Kidney (tissue), 13 donors: ENCODE measurements at regions not wholly inside any gene's neighbourhood (a gene's known extent, or its start where the extent isn't known, plus 50 kb on each side); places are given as distances from the start of the nearest gene placed in this dataset.
A peak's percentile ranks its signal among the peaks of the same experiment; 100 is the strongest.

ENCODE experiments used
- DNase-seq, 5 donors: peaks; one replicate each; pipeline ENCODE4 v3.0.0-alpha.2; 2013 to 2020
- FAIRE-seq: peaks from 2 replicates; lab custom pipeline; 2012; peaks lifted over from hg19 to GRCh38; lab: Jason Lieb, UNC
- H3K27ac ChIP-seq, 2 donors: one replicate each; pipeline ENCODE4 v1.7.0; 2013; ENCODE audit warnings: low read depth in 2 of 2, low read length in 2 of 2, inconsistent platforms in 1 of 2
- H3K27me3 ChIP-seq: one replicate; pipeline ENCODE4 v1.7.1; 2013; ENCODE audit warnings: low read length, inconsistent platforms; ENCODE audit not compliant: control insufficient read depth, insufficient read depth
- H3K36me3 ChIP-seq, 3 donors: one replicate each; pipeline versions ENCODE4 v1.7.0 to v1.7.1; 2013; ENCODE audit warnings: low read length in 3 of 3, control low read depth in 1 of 3, inconsistent platforms in 1 of 3; ENCODE audit not compliant: insufficient read depth in 3 of 3, control insufficient read depth in 2 of 3
- H3K4me1 ChIP-seq, 3 donors: one replicate each; pipeline versions ENCODE4 v1.7.0 to v1.7.1; 2013; ENCODE audit warnings: low read length in 3 of 3, inconsistent platforms in 1 of 3, low read depth in 1 of 3; ENCODE audit not compliant: control insufficient read depth in 2 of 3, insufficient read depth in 2 of 3
- H3K4me3 ChIP-seq, 3 donors: one replicate each; pipeline versions ENCODE4 v1.7.0 to v1.8.1; 2013; ENCODE audit warnings: low read length in 3 of 3, control low read depth in 1 of 3, inconsistent platforms in 1 of 3
- H3K9ac ChIP-seq, 3 donors: one replicate each; pipeline versions ENCODE4 v1.7.0 to v1.7.1; 2013; ENCODE audit warnings: low read length in 3 of 3, control low read depth in 1 of 3, inconsistent platforms in 1 of 3
- H3K9me3 ChIP-seq, 3 donors: one replicate each; pipeline versions ENCODE4 v1.7.0 to v1.7.1; 2013; ENCODE audit warnings: low read length in 3 of 3, control low read depth in 1 of 3, inconsistent platforms in 1 of 3; ENCODE audit not compliant: control insufficient read depth in 2 of 3, insufficient read depth in 1 of 3
- CTCF ChIP-seq: IDR thresholded peaks from 3 replicates; pipeline ENCODE4 v1.5.1; 2012; ENCODE audit warnings: mild to moderate bottlenecking, moderate library complexity, borderline replicate concordance; ENCODE audit not compliant: insufficient read depth; ENCODE audit errors: extremely low read depth
- intact Hi-C: fragments of 100-400 bp; cut with DNase I; formaldehyde crosslinking; loops from one replicate; pipeline ENCODE4 v1.11.1; 2022
- donor health status: control.
- donor health status: control.
- donor health status: control.
- donor health status: control.
- donor health status: control.
- donor health status: DM: yes; HTN: yes; CAD: no.
- donor health status: Normal renal cell carcinoma (clear cell type).

- Histone ChIP-seq H3K27ac (no peak overlapping the region), H3K4me1 (no peaks in the 10 kb centered on the region), H3K9ac (no peak overlapping the region), H3K9me3 (no peaks in the 10 kb centered on the region), H3K4me3 (no peak overlapping the region), H3K27me3 (no peaks in the 10 kb centered on the region), H3K36me3 (no peaks in the 10 kb centered on the region)
- peak in 2 of 5 donors; percentile 12 for DNase-seq
- no peak for FAIRE-seq
- intact Hi-C loops: no loop called here
- no peak for TF ChIP-seq CTCF
These were observed 260.2 kb downstream of the CGGBP1 start for GRCh38 chr3:87798567-87798947.

GRCh38 chr3:87797872-87798566, 260.8 kb downstream of the CGGBP1 start:
- Histone ChIP-seq H3K4me3 (no peak overlapping the region), H3K9ac (no peak overlapping the region), H3K27ac (no peak overlapping the region), H3K4me1 (no peaks in the 10 kb centered on the region), H3K36me3 (no peaks in the 10 kb centered on the region), H3K9me3 (no peaks in the 10 kb centered on the region), H3K27me3 (no peaks in the 10 kb centered on the region)
- intact Hi-C loops: no loop called here
- FAIRE-seq (no peak), DNase-seq (peak in 1 of 5 donors; percentile 14)
- TF ChIP-seq CTCF: no peak

GRCh38 chr3:87796843-87797185, 262.0 kb downstream of the CGGBP1 start:
- Histone ChIP-seq H3K4me1 (peaks cover 0 to 4% (median 0%) of the 10 kb centered on the region in 3 donors), H3K27ac (no peak overlapping the region), H3K9ac (no peak overlapping the region), H3K9me3 (no peaks in the 10 kb centered on the region), H3K36me3 (no peaks in the 10 kb centered on the region), H3K4me3 (no peak overlapping the region), H3K27me3 (no peaks in the 10 kb centered on the region)
- DNase-seq: no peak
- no peak for TF ChIP-seq CTCF
- intact Hi-C loops: no loop called here
- FAIRE-seq: no peak
